OCI-LY3 (cell line): ENCODE measurements at regions not wholly inside any gene's neighbourhood (a gene's known extent, or its start where the extent isn't known, plus 50 kb on each side); places are given as distances from the start of the nearest gene placed in this dataset.

Source experiments
- H2AFZ ChIP-seq: fragments of 200-600, 300-600 bp; shearing (Covaris generic); 2 replicates; pipeline ENCODE4 v1.6.0; 2014; ENCODE audit warnings: antibody characterized with exemption, low read depth, low read length
- H3K27ac ChIP-seq: fragments of 200-600, 300-600 bp; sonication (generic); 2 replicates; pipeline ENCODE4 v1.5.1; 2014; ENCODE audit warnings: mild to moderate bottlenecking, low read length, moderate library complexity, mixed read lengths
- H3K27me3 ChIP-seq: fragments of 200-600, 300-600 bp; sonication (generic); 2 replicates; pipeline ENCODE4 v1.6.1; 2014; ENCODE audit warnings: low read depth, low read length, mixed read lengths
- H3K36me3 ChIP-seq: fragments of 200-600, 300-600 bp; sonication (generic); replicated peaks from 2 replicates; pipeline ENCODE3; 2014; ENCODE audit warnings: low read depth, low read length, mixed read lengths
- H3K4me1 ChIP-seq: fragments of 300-600, 200-600 bp; sonication (generic); 2 replicates; pipeline ENCODE4 v1.6.1; 2014; ENCODE audit warnings: low read length, mixed read lengths
- H3K4me2 ChIP-seq: fragments of 200-600, 300-600 bp; sonication (generic); 2 replicates; pipeline ENCODE4 v1.6.1; 2014; ENCODE audit warnings: low read length, mixed read lengths
- H3K4me3 ChIP-seq: fragments of 300-600, 200-600 bp; sonication (generic); 2 replicates; pipeline ENCODE4 v1.5.1; 2014; ENCODE audit warnings: antibody characterized with exemption, mild to moderate bottlenecking, low read length, moderate library complexity
- H3K79me2 ChIP-seq: fragments of 300-600, 200-600 bp; shearing (Covaris generic); 2 replicates; pipeline ENCODE4 v1.6.1; 2014; ENCODE audit warnings: mild to moderate bottlenecking, low read length, mixed read lengths
- H3K9ac ChIP-seq: fragments of 300-600, 200-600 bp; shearing (Covaris generic); 2 replicates; pipeline ENCODE4 v1.6.0; 2014; ENCODE audit warnings: mild to moderate bottlenecking, low read length, moderate library complexity
- H3K9me3 ChIP-seq: fragments of 200-600, 300-600 bp; shearing (Covaris generic); 2 replicates; pipeline ENCODE4 v1.6.1; 2014; ENCODE audit warnings: low read length, mixed read lengths; ENCODE audit not compliant: insufficient read depth
- H4K20me1 ChIP-seq: fragments of 200-600, 300-600 bp; sonication (generic); 2 replicates; pipeline ENCODE4 v1.6.1; 2016; ENCODE audit warnings: low read length, mixed read lengths; ENCODE audit not compliant: insufficient read depth
- CTCF ChIP-seq: fragments of 200-600, 300-600 bp; sonication (generic); IDR thresholded peaks from 2 replicates; pipeline ENCODE4 v1.5.1; 2014; ENCODE audit warnings: antibody characterized with exemption, low read length, low read depth
- EZH2phosphoT487 ChIP-seq: fragments of 200-600 bp; shearing (Covaris generic); IDR thresholded peaks from 2 replicates; pipeline ENCODE4 v1.6.1; 2018; ENCODE audit warnings: antibody characterized with exemption, mixed run types, low read depth

- Histone ChIP-seq H3K4me3 (no peak overlapping the region), H2AFZ (no peak overlapping the region), H3K4me2 (no peak overlapping the region), H3K36me3 (no peaks in the 10 kb centered on the region), H3K9me3 (no peaks in the 10 kb centered on the region), H3K27me3 (no peaks in the 10 kb centered on the region; the same call in 1 of the 2 replicates), H4K20me1 (no peaks in the 10 kb centered on the region), H3K79me2 (no peaks in the 10 kb centered on the region), H3K4me1 (no peaks in the 10 kb centered on the region), H3K27ac (no peak overlapping the region), H3K9ac (no peak overlapping the region)
- TF ChIP-seq CTCF (no peak), EZH2phosphoT487 (no peak)
Measured at GRCh38 chr14:51454351-51454750, 197.4 kb upstream of the FRMD6 start.

- Histone ChIP-seq H3K27me3 (no peaks in the 10 kb centered on the region; the same call in 1 of the 2 replicates), H3K4me1 (no peaks in the 10 kb centered on the region), H2AFZ (no peak overlapping the region), H3K4me2 (no peak overlapping the region), H3K9me3 (no peaks in the 10 kb centered on the region), H3K9ac (no peak overlapping the region), H3K4me3 (no peak overlapping the region), H3K79me2 (no peaks in the 10 kb centered on the region), H3K27ac (no peak overlapping the region), H3K36me3 (no peaks in the 10 kb centered on the region), H4K20me1 (no peaks in the 10 kb centered on the region)
- TF ChIP-seq EZH2phosphoT487 (no peak), CTCF (no peak)
Measured at GRCh38 chr14:51455041-51455835, 196.5 kb upstream of the FRMD6 start.

- H3K4me1 ChIP-seq: no peaks in the 10 kb centered on the region
- no peak overlapping the region for H3K27ac ChIP-seq
- no peaks in the 10 kb centered on the region for H3K9me3 ChIP-seq
- no peaks in the 10 kb centered on the region for H3K36me3 ChIP-seq
- H3K4me3 ChIP-seq: no peak overlapping the region
- no peaks in the 10 kb centered on the region for H3K79me2 ChIP-seq
- no peak overlapping the region for H3K9ac ChIP-seq
- H4K20me1 ChIP-seq: no peaks in the 10 kb centered on the region
- H3K27me3 ChIP-seq: no peaks in the 10 kb centered on the region; the same call in 1 of the 2 replicates
- TF ChIP-seq EZH2phosphoT487 (no peak), CTCF (no peak)
- no peak overlapping the region for H3K4me2 ChIP-seq
- H2AFZ ChIP-seq: no peak overlapping the region
Measured at GRCh38 chr14:51457843-51458562, 193.7 kb upstream of the FRMD6 start.

GRCh38 chr14:51458563-51458955 is 193.2 kb upstream of the FRMD6 start:
- Histone ChIP-seq H3K9me3 (no peaks in the 10 kb centered on the region), H3K4me1 (no peaks in the 10 kb centered on the region), H3K79me2 (no peaks in the 10 kb centered on the region), H3K27me3 (no peaks in the 10 kb centered on the region; the same call in 1 of the 2 replicates), H3K9ac (no peak overlapping the region), H3K36me3 (no peaks in the 10 kb centered on the region), H4K20me1 (no peaks in the 10 kb centered on the region), H3K4me2 (no peak overlapping the region), H3K4me3 (no peak overlapping the region), H3K27ac (no peak overlapping the region), H2AFZ (no peak overlapping the region)
- TF ChIP-seq EZH2phosphoT487 (no peak), CTCF (no peak)
